22Rv1 (cell line): ENCODE measurements at regions not wholly inside any gene's neighbourhood (a gene's known extent, or its start where the extent isn't known, plus 50 kb on each side); places are given as distances from the start of the nearest gene placed in this dataset.

Experiments
- H3K27ac ChIP-seq: fragments of 450-650 bp; 2 replicates; pipeline ENCODE4 v1.5.1; 2017
- ZFX ChIP-seq: fragments of 450-650 bp; IDR thresholded peaks from 2 replicates; pipeline ENCODE4 v1.6.1; 2017; ENCODE audit warnings: antibody characterized with exemption, borderline replicate concordance
- TF ChIP-seq, protein P1 (sequence below): fragments of 450-650 bp; IDR thresholded peaks from 2 replicates; pipeline ENCODE4 v1.5.1; 2017; ENCODE audit warnings: mild to moderate bottlenecking

DNA sequence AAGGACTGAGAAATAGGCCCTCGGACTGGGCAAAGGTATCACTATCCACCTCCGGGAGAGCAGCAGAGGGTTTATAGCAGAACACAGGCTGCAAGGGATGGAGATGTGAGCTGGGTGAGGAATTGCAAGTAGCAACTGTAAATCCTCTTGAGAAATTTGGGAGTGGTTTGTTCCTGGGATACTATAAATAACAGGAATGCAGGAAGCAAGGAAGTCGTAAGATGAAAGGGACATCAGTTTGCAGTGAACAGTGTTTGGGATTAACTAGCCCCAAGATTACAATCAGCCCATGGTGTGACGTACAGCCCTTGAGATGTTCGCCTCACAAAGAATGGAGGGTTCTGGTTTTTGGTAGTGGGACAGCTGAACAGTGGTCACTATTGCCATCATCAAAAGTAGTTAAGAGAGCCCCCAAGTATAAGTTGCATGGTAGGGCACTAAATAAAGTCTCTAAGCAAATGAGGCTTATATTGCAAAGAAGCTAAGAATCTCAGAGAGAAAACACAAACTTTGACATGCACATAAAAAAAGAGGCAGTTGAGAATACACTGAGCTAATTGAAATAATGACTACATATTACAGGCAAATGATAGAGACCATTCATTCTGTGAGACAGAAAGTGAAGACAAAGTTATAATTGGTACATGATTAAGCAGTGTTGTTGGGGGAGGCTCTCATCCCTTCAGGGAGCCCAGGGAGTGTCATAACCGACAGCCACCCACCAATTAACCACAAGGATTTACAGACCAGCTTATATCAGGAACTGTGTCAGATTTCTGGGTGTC is 362.5 kb upstream of the ACVR2A start:
- TF ChIP-seq, protein P1, sequence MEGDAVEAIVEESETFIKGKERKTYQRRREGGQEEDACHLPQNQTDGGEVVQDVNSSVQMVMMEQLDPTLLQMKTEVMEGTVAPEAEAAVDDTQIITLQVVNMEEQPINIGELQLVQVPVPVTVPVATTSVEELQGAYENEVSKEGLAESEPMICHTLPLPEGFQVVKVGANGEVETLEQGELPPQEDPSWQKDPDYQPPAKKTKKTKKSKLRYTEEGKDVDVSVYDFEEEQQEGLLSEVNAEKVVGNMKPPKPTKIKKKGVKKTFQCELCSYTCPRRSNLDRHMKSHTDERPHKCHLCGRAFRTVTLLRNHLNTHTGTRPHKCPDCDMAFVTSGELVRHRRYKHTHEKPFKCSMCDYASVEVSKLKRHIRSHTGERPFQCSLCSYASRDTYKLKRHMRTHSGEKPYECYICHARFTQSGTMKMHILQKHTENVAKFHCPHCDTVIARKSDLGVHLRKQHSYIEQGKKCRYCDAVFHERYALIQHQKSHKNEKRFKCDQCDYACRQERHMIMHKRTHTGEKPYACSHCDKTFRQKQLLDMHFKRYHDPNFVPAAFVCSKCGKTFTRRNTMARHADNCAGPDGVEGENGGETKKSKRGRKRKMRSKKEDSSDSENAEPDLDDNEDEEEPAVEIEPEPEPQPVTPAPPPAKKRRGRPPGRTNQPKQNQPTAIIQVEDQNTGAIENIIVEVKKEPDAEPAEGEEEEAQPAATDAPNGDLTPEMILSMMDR = no peak
- TF ChIP-seq ZFX = no peak
- H3K27ac ChIP-seq = no peak overlapping the region

GRCh38 chr2:147479358-147479757 is 365.5 kb upstream of the ACVR2A start:
- H3K27ac ChIP-seq = no peak overlapping the region

DNA sequence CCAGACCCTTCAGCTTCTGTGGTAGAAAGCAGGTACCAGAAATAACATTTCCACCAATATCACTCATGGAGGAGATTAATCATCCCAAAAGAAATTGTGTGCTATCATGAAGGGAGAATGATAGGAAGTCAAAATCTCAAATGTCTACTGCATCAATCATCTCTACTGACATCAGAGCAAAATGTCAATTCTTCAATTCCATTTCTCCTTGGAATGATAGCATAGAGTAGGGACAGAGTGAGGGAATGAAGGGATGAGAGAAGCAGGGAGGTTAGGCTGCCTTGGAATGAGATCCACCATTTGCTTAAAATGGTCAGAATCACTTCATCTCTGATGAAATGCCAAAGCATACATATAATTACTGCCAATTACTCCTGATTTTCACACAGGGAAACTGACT is 371.8 kb upstream of the ACVR2A start:
- TF ChIP-seq, protein P1 = no peak
- TF ChIP-seq ZFX = no peak
- no peak overlapping the region for H3K27ac ChIP-seq

More at GRCh38 chr2:147479358-147479757, 365.5 kb upstream of the ACVR2A start:
- no peak for TF ChIP-seq ZFX
- TF ChIP-seq, protein P1 = no peak

- TF ChIP-seq, protein P1 = no peak
- TF ChIP-seq ZFX = no peak
- H3K27ac ChIP-seq = no peak overlapping the region
These were observed 373.7 kb upstream of the ACVR2A start for GRCh38 chr2:147471126-147471525.

GRCh38 chr2:147469471-147469870 is 375.4 kb upstream of the ACVR2A start:
- no peak overlapping the region for H3K27ac ChIP-seq
- TF ChIP-seq ZFX = no peak
- TF ChIP-seq, protein P1 = no peak

DNA sequence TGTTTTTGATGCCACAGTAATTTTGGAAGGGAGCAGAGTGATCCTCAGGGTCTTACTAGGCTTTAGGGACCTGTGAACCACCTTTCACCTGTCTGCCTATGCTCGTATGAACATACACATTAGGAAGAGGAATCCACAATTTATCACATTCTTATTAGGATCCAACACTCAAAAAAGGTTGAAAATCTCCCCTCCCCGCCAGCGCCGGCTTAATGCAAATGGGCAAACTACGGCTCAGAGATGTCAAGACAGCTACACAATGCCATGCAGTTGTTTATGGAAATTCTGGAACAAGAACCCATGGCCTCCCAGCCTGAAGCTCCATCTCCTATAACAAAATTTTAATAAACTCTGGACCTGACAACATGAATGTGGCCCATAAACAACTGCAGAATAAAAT is 375.9 kb upstream of the ACVR2A start:
- H3K27ac ChIP-seq = no peak overlapping the region
- no peak for TF ChIP-seq ZFX

DNA sequence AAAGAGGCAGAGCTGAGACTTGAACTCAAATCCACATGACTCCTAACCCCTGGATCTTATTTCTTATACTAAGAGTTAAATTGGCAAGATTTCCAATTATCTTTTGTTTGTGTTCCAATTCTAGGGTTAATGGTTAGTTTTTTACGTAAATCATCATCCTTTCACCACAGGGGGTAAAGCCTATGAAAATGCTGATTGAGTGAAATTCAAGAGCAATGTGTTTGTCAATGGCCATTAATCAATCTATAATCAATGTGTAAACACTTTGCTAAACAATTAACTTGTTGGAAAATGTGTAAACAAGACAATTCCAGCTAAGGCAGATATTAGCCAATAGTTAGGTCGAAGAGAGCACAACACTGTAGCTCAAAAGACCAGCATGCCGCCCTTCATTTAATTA is 376.5 kb upstream of the ACVR2A start:
- no peak overlapping the region for H3K27ac ChIP-seq
- no peak for TF ChIP-seq ZFX
- TF ChIP-seq, protein P1 = no peak

DNA sequence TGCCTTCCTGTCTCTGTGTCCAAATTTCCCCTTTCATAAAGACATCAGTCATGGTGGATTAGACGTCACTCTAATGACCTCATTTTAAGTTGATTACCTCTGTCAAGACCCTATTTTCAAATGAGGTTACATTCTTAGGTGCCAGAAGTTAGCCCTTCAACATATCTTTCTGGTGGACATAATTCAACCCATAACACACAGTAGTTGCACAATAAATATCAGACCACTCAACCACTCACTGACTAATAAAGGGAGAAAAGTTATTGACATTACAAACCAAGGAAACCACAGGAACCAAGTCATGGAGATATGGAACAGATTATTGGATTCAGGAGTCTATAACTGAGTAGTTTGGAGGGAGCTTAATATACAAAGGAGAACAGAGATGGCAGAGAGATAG is 377.4 kb upstream of the ACVR2A start:
- TF ChIP-seq, protein P1 = no peak
- TF ChIP-seq ZFX = no peak
- H3K27ac ChIP-seq = no peak overlapping the region
